GM23338 (cell line): ENCODE measurements at regions not wholly inside any gene's neighbourhood (a gene's known extent, or its start where the extent isn't known, plus 50 kb on each side); places are given as distances from the start of the nearest gene placed in this dataset.
"Not testable (repeated sequence)": the region's sequence is repeated elsewhere in the genome, so short reads cannot be mapped to it uniquely, and the experiment has no call there.

Experiments
- ATAC-seq: fragments of 200-7000 bp; cut with Tn5 transposase; 3 replicates; pipeline ENCODE4 v1.9.1; 2020
- DNase-seq: peaks from one replicate; pipeline ENCODE4 v3.0.0-alpha.2; 2015; ENCODE audit warnings: low spot score
- H2AFZ ChIP-seq: fragments of 200-600 bp; sonication (generic); 2 replicates; pipeline ENCODE4 v1.8.0; 2016; ENCODE audit warnings: antibody characterized with exemption, mild to moderate bottlenecking, moderate library complexity
- H3F3A ChIP-seq: fragments of 200-600 bp; sonication (generic); replicated peaks from 2 replicates; pipeline ENCODE4 v1.8.0; 2017; ENCODE audit warnings: antibody characterized with exemption, mixed run types, low read depth
- H3K27ac ChIP-seq: fragments of 200-600 bp; sonication (generic); 2 replicates; pipeline ENCODE4 v1.6.1; 2016; ENCODE audit warnings: low read depth
- H3K27me3 ChIP-seq: fragments of 200-600 bp; sonication (generic); 2 replicates; pipeline ENCODE4 v1.8.0; 2016; ENCODE audit warnings: mild to moderate bottlenecking, mixed run types, moderate library complexity; ENCODE audit not compliant: insufficient read depth
- H3K36me3 ChIP-seq: fragments of 200-600 bp; sonication (generic); 2 replicates; pipeline ENCODE4 v1.8.0; 2016; ENCODE audit warnings: mild to moderate bottlenecking; ENCODE audit not compliant: insufficient read depth
- H3K4me1 ChIP-seq: fragments of 200-600 bp; sonication (generic); 2 replicates; pipeline ENCODE4 v1.8.0; 2016; ENCODE audit warnings: mild to moderate bottlenecking, moderate library complexity; ENCODE audit not compliant: insufficient read depth
- H3K4me2 ChIP-seq: fragments of 200-600 bp; sonication (generic); 2 replicates; pipeline ENCODE4 v1.7.1; 2017; ENCODE audit warnings: mixed run types
- H3K4me3 ChIP-seq: fragments of 200-600 bp; sonication (generic); 2 replicates; pipeline ENCODE4 v1.6.1; 2016; ENCODE audit warnings: mixed run types
- H3K79me2 ChIP-seq: fragments of 200-600 bp; sonication (generic); replicated peaks from 2 replicates; pipeline ENCODE4 v1.8.0; 2017; ENCODE audit warnings: mild to moderate bottlenecking; ENCODE audit not compliant: insufficient read depth
- H3K9me2 ChIP-seq: fragments of 200-600 bp; sonication (generic); 2 replicates; pipeline ENCODE4 v1.8.0; 2017; ENCODE audit not compliant: insufficient read depth
- H4K20me1 ChIP-seq: fragments of 200-600 bp; sonication (generic); replicated peaks from 2 replicates; pipeline ENCODE4 v1.8.0; 2017; ENCODE audit warnings: mild to moderate bottlenecking; ENCODE audit not compliant: insufficient read depth
- H3K27ac Mint-ChIP-seq: 2 replicates; pipeline ENCODE4 v1.8.0; 2020; ENCODE audit warnings: inconsistent platforms, mild to moderate bottlenecking, moderate library complexity, mixed read lengths
- H3K27me3 Mint-ChIP-seq: 3 replicates; pipeline ENCODE4 v1.8.0; 2022; ENCODE audit warnings: low read depth, mild to moderate bottlenecking, moderate library complexity, mixed read lengths, inconsistent platforms; ENCODE audit not compliant: insufficient read depth, poor library complexity
- H3K36me3 Mint-ChIP-seq: 3 replicates; pipeline ENCODE4 v1.8.0; 2021; ENCODE audit warnings: low read depth, mild to moderate bottlenecking, inconsistent platforms, moderate library complexity, mixed read lengths
- H3K4me1 Mint-ChIP-seq: 3 replicates; pipeline ENCODE4 v1.8.0; 2020; ENCODE audit warnings: mild to moderate bottlenecking, inconsistent platforms, mixed read lengths
- H3K4me3 Mint-ChIP-seq: 3 replicates; pipeline ENCODE4 v1.8.0; 2021; ENCODE audit warnings: moderate library complexity, mild to moderate bottlenecking, inconsistent platforms, mixed read lengths
- H3K9me3 Mint-ChIP-seq: 3 replicates; pipeline ENCODE4 v1.8.0; 2020; ENCODE audit warnings: moderate library complexity, mild to moderate bottlenecking, inconsistent platforms, mixed read lengths
- EZH2phosphoT487 ChIP-seq: fragments of 200-600 bp; sonication (generic); IDR thresholded peaks from one replicate; pipeline ENCODE4 v1.8.1; 2018; ENCODE audit warnings: antibody characterized with exemption; ENCODE audit not compliant: unreplicated experiment
- REST ChIP-seq: IDR thresholded peaks from one replicate; pipeline ENCODE4 v1.6.1; 2018; ENCODE audit warnings: antibody characterized with exemption; ENCODE audit not compliant: unreplicated experiment
- ZNF462 ChIP-seq: fragments of 250-450 bp; sonication (Bioruptor Pico); IDR thresholded peaks from 2 replicates; pipeline ENCODE4 v1.5.0; 2020; ENCODE audit warnings: mild to moderate bottlenecking, moderate library complexity

GRCh38 chr7:104064969-104065387, 75.5 kb upstream of the RELN start (continued):
- TF ChIP-seq ZNF462 (CRISPR knock-in tag), result no peak

- not testable (repeated sequence) for H3K4me2 ChIP-seq, H3K4me3 ChIP-seq, H3K4me1 ChIP-seq, H3K27me3 ChIP-seq, DNase-seq, H2AFZ ChIP-seq, H3K36me3 Mint-ChIP-seq, H3F3A ChIP-seq, H3K27ac Mint-ChIP-seq, H3K9me2 ChIP-seq, H3K27me3 Mint-ChIP-seq, H3K27ac ChIP-seq, ATAC-seq, H3K36me3 ChIP-seq, H3K4me1 Mint-ChIP-seq, H3K79me2 ChIP-seq, H4K20me1 ChIP-seq, H3K4me3 Mint-ChIP-seq
- peaks cover 14% of the 10 kb centered on the region for H3K9me3 Mint-ChIP-seq
Measured at GRCh38 chr7:104063797-104064196, 74.3 kb upstream of the RELN start.

GRCh38 chr7:104061652-104062051, 72.2 kb upstream of the RELN start:
- Histone ChIP-seq H3K4me2 (no peak overlapping the region), H3K79me2 (no peaks in the 10 kb centered on the region), H2AFZ (no peak overlapping the region), H3F3A (no peaks in the 10 kb centered on the region), H3K27me3 (no peaks in the 10 kb centered on the region), H3K36me3 (no peaks in the 10 kb centered on the region), H3K27ac (no peak overlapping the region), H3K4me3 (no peak overlapping the region), H4K20me1 (no peaks in the 10 kb centered on the region), H3K9me2 (no peaks in the 10 kb centered on the region), H3K4me1 (no peaks in the 10 kb centered on the region)
- DNase-seq (no peak), ATAC-seq (no peak)
- Mint-ChIP-seq H3K36me3 (no peaks in the 10 kb centered on the region), H3K27ac (no peak overlapping the region), H3K4me1 (no peaks in the 10 kb centered on the region), H3K9me3 (no peaks in the 10 kb centered on the region; the same call in 1 of the 3 replicates), H3K4me3 (no peak overlapping the region), H3K27me3 (no peaks in the 10 kb centered on the region)
- TF ChIP-seq EZH2phosphoT487 (no peak), REST (no peak)

GRCh38 chr7:104059837-104060236, 70.4 kb upstream of the RELN start:
- H3K4me3 Mint-ChIP-seq, H3K36me3 ChIP-seq, H3K27ac ChIP-seq, H3K4me1 Mint-ChIP-seq, H3K79me2 ChIP-seq, H3K9me2 ChIP-seq, DNase-seq, H3K27me3 Mint-ChIP-seq, H3K4me2 ChIP-seq, ATAC-seq, H3K27me3 ChIP-seq, H3K4me1 ChIP-seq, H3K4me3 ChIP-seq, H2AFZ ChIP-seq, H3F3A ChIP-seq, H3K36me3 Mint-ChIP-seq, H3K9me3 Mint-ChIP-seq, H3K27ac Mint-ChIP-seq, H4K20me1 ChIP-seq: not testable (repeated sequence)
